ENCODE measurements at regions not wholly inside any gene's neighbourhood (a gene's known extent, or its start where the extent isn't known, plus 50 kb on each side); places are given as distances from the start of the nearest gene placed in this dataset.

- Histone ChIP-seq H3K9ac (ENCODE audit: low read length) (no peak overlapping the region), H3K79me1 (ENCODE audit: low read length) (no peaks in the 10 kb centered on the region), H3K23ac (ENCODE audit: low read length) (no peak overlapping the region), H2BK12ac (ENCODE audit: low read length) (no peak overlapping the region), H3K18ac (ENCODE audit: low read length) (no peak overlapping the region), H3K4me3 (ENCODE audit: low read depth, low read length) (no peak overlapping the region), H4K91ac (ENCODE audit: low read depth, low read length) (no peak overlapping the region), H3K4ac (ENCODE audit: low read depth, low read length) (no peak overlapping the region), H2AFZ (ENCODE audit: insufficient read depth, low read length, poor library complexity) (no peak overlapping the region), H4K12ac (ENCODE audit: low read depth, low read length) (no peak overlapping the region), H3K27ac (ENCODE audit: low read depth, low read length) (no peak overlapping the region), H2BK5ac (ENCODE audit: low read depth, low read length, poor library complexity) (no peak overlapping the region), H3K4me1 (ENCODE audit: control insufficient read depth in 1 of 2, insufficient read depth in 2 of 2, low read length in 2 of 2) (no peaks in the 10 kb centered on the region), H3K14ac (ENCODE audit: low read length) (no peak overlapping the region), H2AK5ac (ENCODE audit: low read length) (no peak overlapping the region), H4K8ac (ENCODE audit: low read depth, low read length) (no peak overlapping the region), H3K79me2 (ENCODE audit: control insufficient read depth, insufficient read depth, low read length, poor library complexity) (no peaks in the 10 kb centered on the region), H3K27me3 (ENCODE audit: insufficient read depth, low read length) (no peaks in the 10 kb centered on the region), H3K4me2 (ENCODE audit: low read length) (no peak overlapping the region), H2BK120ac (ENCODE audit: insufficient read depth, low read length, poor library complexity) (no peak overlapping the region), H3K9me3 (ENCODE audit: insufficient read depth, low read depth, low read length) (no peaks in the 10 kb centered on the region), H3K36me3 (ENCODE audit: control insufficient read depth in 1 of 2, insufficient read depth in 2 of 2, low read length in 2 of 2) (no peaks in the 10 kb centered on the region)
- no CpG with 5 or more reads among the region's 4 CpGs for WGBS (ENCODE audit: extremely low coverage, insufficient coverage, insufficient read length)
- no peak for DNase-seq
These were observed 641.9 kb upstream of the NR3C2 start for GRCh38 chr4:149084144-149084543.

- Histone ChIP-seq H3K79me2 (ENCODE audit: control insufficient read depth, insufficient read depth, low read length, poor library complexity) (no peaks in the 10 kb centered on the region), H3K4me2 (ENCODE audit: low read length) (no peak overlapping the region), H4K8ac (ENCODE audit: low read depth, low read length) (no peak overlapping the region), H3K27ac (ENCODE audit: low read depth, low read length) (no peak overlapping the region), H2BK120ac (ENCODE audit: insufficient read depth, low read length, poor library complexity) (no peak overlapping the region), H4K91ac (ENCODE audit: low read depth, low read length) (no peak overlapping the region), H3K27me3 (ENCODE audit: insufficient read depth, low read length) (no peaks in the 10 kb centered on the region), H2AFZ (ENCODE audit: insufficient read depth, low read length, poor library complexity) (no peak overlapping the region), H3K79me1 (ENCODE audit: low read length) (no peaks in the 10 kb centered on the region), H3K4ac (ENCODE audit: low read depth, low read length) (no peak overlapping the region), H3K18ac (ENCODE audit: low read length) (no peak overlapping the region), H3K14ac (ENCODE audit: low read length) (no peak overlapping the region), H3K9ac (ENCODE audit: low read length) (no peak overlapping the region), H3K4me1 (ENCODE audit: control insufficient read depth in 1 of 2, insufficient read depth in 2 of 2, low read length in 2 of 2) (no peaks in the 10 kb centered on the region), H3K36me3 (ENCODE audit: control insufficient read depth in 1 of 2, insufficient read depth in 2 of 2, low read length in 2 of 2) (no peaks in the 10 kb centered on the region), H2BK5ac (ENCODE audit: low read depth, low read length, poor library complexity) (no peak overlapping the region), H3K23ac (ENCODE audit: low read length) (no peak overlapping the region), H3K4me3 (ENCODE audit: low read depth, low read length) (no peak overlapping the region), H3K9me3 (ENCODE audit: insufficient read depth, low read depth, low read length) (no peaks in the 10 kb centered on the region), H2BK12ac (ENCODE audit: low read length) (no peak overlapping the region), H2AK5ac (ENCODE audit: low read length) (no peak overlapping the region), H4K12ac (ENCODE audit: low read depth, low read length) (no peak overlapping the region)
- no CpG with 5 or more reads among the region's 1 CpG for WGBS (ENCODE audit: extremely low coverage, insufficient coverage, insufficient read length)
- DNase-seq = peak in 1 of 2 donors; percentile 31
These were observed 635.0 kb upstream of the NR3C2 start for GRCh38 chr4:149077181-149077580.

- H2BK12ac ChIP-seq (ENCODE audit: low read length) = no peak overlapping the region
- H3K14ac ChIP-seq (ENCODE audit: low read length) = no peak overlapping the region
- no peak overlapping the region for H3K9ac ChIP-seq (ENCODE audit: low read length)
- no peaks in the 10 kb centered on the region for H3K4me1 ChIP-seq (ENCODE audit: control insufficient read depth in 1 of 2, insufficient read depth in 2 of 2, low read length in 2 of 2)
- no peak overlapping the region for H4K8ac ChIP-seq (ENCODE audit: low read depth, low read length)
- no peaks in the 10 kb centered on the region for H3K79me2 ChIP-seq (ENCODE audit: control insufficient read depth, insufficient read depth, low read length, poor library complexity)
- H3K9me3 ChIP-seq (ENCODE audit: insufficient read depth, low read depth, low read length) = no peaks in the 10 kb centered on the region
- DNase-seq = no peak
- H2BK120ac ChIP-seq (ENCODE audit: insufficient read depth, low read length, poor library complexity) = no peak overlapping the region
- H3K4me2 ChIP-seq (ENCODE audit: low read length) = no peak overlapping the region
- H3K27me3 ChIP-seq (ENCODE audit: insufficient read depth, low read length) = no peaks in the 10 kb centered on the region
- H3K23ac ChIP-seq (ENCODE audit: low read length) = no peak overlapping the region
- H3K4ac ChIP-seq (ENCODE audit: low read depth, low read length) = no peak overlapping the region
- no peak overlapping the region for H2AFZ ChIP-seq (ENCODE audit: insufficient read depth, low read length, poor library complexity)
- H2AK5ac ChIP-seq (ENCODE audit: low read length) = no peak overlapping the region
- no peak overlapping the region for H3K18ac ChIP-seq (ENCODE audit: low read length)
- no CpG with 5 or more reads among the region's 1 CpG for WGBS (ENCODE audit: extremely low coverage, insufficient coverage, insufficient read length)
- no peak overlapping the region for H3K4me3 ChIP-seq (ENCODE audit: low read depth, low read length)
- H4K91ac ChIP-seq (ENCODE audit: low read depth, low read length) = no peak overlapping the region
- no peak overlapping the region for H4K12ac ChIP-seq (ENCODE audit: low read depth, low read length)
- H2BK5ac ChIP-seq (ENCODE audit: low read depth, low read length, poor library complexity) = no peak overlapping the region
- no peak overlapping the region for H3K27ac ChIP-seq (ENCODE audit: low read depth, low read length)
- H3K79me1 ChIP-seq (ENCODE audit: low read length) = no peaks in the 10 kb centered on the region
- no peaks in the 10 kb centered on the region for H3K36me3 ChIP-seq (ENCODE audit: control insufficient read depth in 1 of 2, insufficient read depth in 2 of 2, low read length in 2 of 2)
These were observed 634.2 kb upstream of the NR3C2 start for GRCh38 chr4:149076401-149076800.

GRCh38 chr4:149072384-149072783 lies 630.2 kb upstream of the NR3C2 start:
- DNase-seq = no peak
- no peak overlapping the region for H4K8ac ChIP-seq (ENCODE audit: low read depth, low read length)
- no peaks in the 10 kb centered on the region for H3K9me3 ChIP-seq (ENCODE audit: insufficient read depth, low read depth, low read length)
- no peak overlapping the region for H3K23ac ChIP-seq (ENCODE audit: low read length)
- H4K91ac ChIP-seq (ENCODE audit: low read depth, low read length) = no peak overlapping the region
- no peak overlapping the region for H3K9ac ChIP-seq (ENCODE audit: low read length)
- H2BK120ac ChIP-seq (ENCODE audit: insufficient read depth, low read length, poor library complexity) = no peak overlapping the region
- H3K14ac ChIP-seq (ENCODE audit: low read length) = no peak overlapping the region
- H3K4me2 ChIP-seq (ENCODE audit: low read length) = no peak overlapping the region
- no peak overlapping the region for H4K12ac ChIP-seq (ENCODE audit: low read depth, low read length)
- no peak overlapping the region for H2BK12ac ChIP-seq (ENCODE audit: low read length)
- H3K79me1 ChIP-seq (ENCODE audit: low read length) = no peaks in the 10 kb centered on the region
- no peak overlapping the region for H3K18ac ChIP-seq (ENCODE audit: low read length)
- H3K4ac ChIP-seq (ENCODE audit: low read depth, low read length) = no peak overlapping the region
- no peak overlapping the region for H3K27ac ChIP-seq (ENCODE audit: low read depth, low read length)
- H3K4me3 ChIP-seq (ENCODE audit: low read depth, low read length) = no peak overlapping the region
- H2AFZ ChIP-seq (ENCODE audit: insufficient read depth, low read length, poor library complexity) = no peak overlapping the region
- no peaks in the 10 kb centered on the region for H3K36me3 ChIP-seq (ENCODE audit: control insufficient read depth in 1 of 2, insufficient read depth in 2 of 2, low read length in 2 of 2)
- no peaks in the 10 kb centered on the region for H3K27me3 ChIP-seq (ENCODE audit: insufficient read depth, low read length)
- H3K4me1 ChIP-seq (ENCODE audit: control insufficient read depth in 1 of 2, insufficient read depth in 2 of 2, low read length in 2 of 2) = no peaks in the 10 kb centered on the region
- H3K79me2 ChIP-seq (ENCODE audit: control insufficient read depth, insufficient read depth, low read length, poor library complexity) = no peaks in the 10 kb centered on the region
- no peak overlapping the region for H2BK5ac ChIP-seq (ENCODE audit: low read depth, low read length, poor library complexity)
- H2AK5ac ChIP-seq (ENCODE audit: low read length) = no peak overlapping the region

Measured in trophoblast cell (in vitro differentiated cells and primary cell).